ENCODE measurements at regions not wholly inside any gene's neighbourhood (a gene's known extent, or its start where the extent isn't known, plus 50 kb on each side); places are given as distances from the start of the nearest gene placed in this dataset.

- no peak for TF ChIP-seq CTCF (IDR thresholded peaks at IDR 0.05)
- TF ChIP-seq POLR2A (IDR thresholded peaks at IDR 0.05): no peak
Observed at GRCh38 chr16:5442986-5443385, 345.4 kb upstream of the EEF2KMT start.
